DOHH2 (cell line): ENCODE measurements at regions not wholly inside any gene's neighbourhood (a gene's known extent, or its start where the extent isn't known, plus 50 kb on each side); places are given as distances from the start of the nearest gene placed in this dataset.

Experiments used
- CTCF ChIP-seq: fragments of 200-600 bp; sonication (generic); IDR thresholded peaks from one replicate; pipeline ENCODE4 v1.5.1; 2014; ENCODE audit warnings: antibody characterized with exemption, mild to moderate bottlenecking, low read depth, low read length; ENCODE audit not compliant: poor library complexity, severe bottlenecking
- EZH2phosphoT487 ChIP-seq: fragments of 200-600 bp; sonication (generic); IDR thresholded peaks from 2 replicates; pipeline ENCODE4 v1.6.1; 2017; ENCODE audit warnings: borderline replicate concordance, mild to moderate bottlenecking, antibody characterized with exemption, low read length, moderate library complexity, mixed read lengths

- no peak for TF ChIP-seq CTCF
- no peak for TF ChIP-seq EZH2phosphoT487
Measured at GRCh38 chr6:50211582-50211981, 161.9 kb upstream of the DEFB112 start.
